ENCODE measurements at regions not wholly inside any gene's neighbourhood (a gene's known extent, or its start where the extent isn't known, plus 50 kb on each side); places are given as distances from the start of the nearest gene placed in this dataset.
A peak's percentile ranks its signal among the peaks of the same experiment; 100 is the strongest.
"Not testable (repeated sequence)": the region's sequence is repeated elsewhere in the genome, so short reads cannot be mapped to it uniquely, and the experiment has no call there.

- Mint-ChIP-seq H3K27me3 (peaks cover 3% of the 10 kb centered on the region), H3K9me3 (no peaks in the 10 kb centered on the region), H3K27ac (no peak overlapping the region), H3K4me1 (no peaks in the 10 kb centered on the region), H3K4me3 (no peak overlapping the region), H3K36me3 (no peaks in the 10 kb centered on the region)
- DNase-seq = no peak
Measured at GRCh38 chr12:28998662-28999120, 150.4 kb upstream of the FAR2 start.

- H3K4me1 Mint-ChIP-seq = no peaks in the 10 kb centered on the region
- no peak overlapping the region for H3K4me3 Mint-ChIP-seq
- no peaks in the 10 kb centered on the region for H3K36me3 Mint-ChIP-seq
- DNase-seq = no peak
- H3K27ac Mint-ChIP-seq = no peak overlapping the region
- peaks cover 4% of the 10 kb centered on the region for H3K9me3 Mint-ChIP-seq
- H3K27me3 Mint-ChIP-seq = peaks cover 3% of the 10 kb centered on the region
Measured at GRCh38 chr12:29004066-29004935, 144.8 kb upstream of the FAR2 start.

- Mint-ChIP-seq H3K27me3 (peaks cover 3% of the 10 kb centered on the region), H3K4me1 (no peaks in the 10 kb centered on the region), H3K9me3 (peaks cover 4% of the 10 kb centered on the region), H3K27ac (no peak overlapping the region), H3K36me3 (no peaks in the 10 kb centered on the region), H3K4me3 (no peak overlapping the region)
- no peak for DNase-seq
Measured at GRCh38 chr12:29004936-29005304, 144.2 kb upstream of the FAR2 start.

- H3K27me3 Mint-ChIP-seq = no peaks in the 10 kb centered on the region
- H3K4me3 Mint-ChIP-seq = no peak overlapping the region
- no peaks in the 10 kb centered on the region for H3K36me3 Mint-ChIP-seq
Measured at GRCh38 chr12:29008786-29009185, 140.3 kb upstream of the FAR2 start.

GRCh38 chr12:29012673-29013072 lies 136.4 kb upstream of the FAR2 start:
- no peak for DNase-seq
- H3K9me3 Mint-ChIP-seq = peaks cover 1% of the 10 kb centered on the region
- H3K27me3 Mint-ChIP-seq = no peaks in the 10 kb centered on the region
- H3K4me3 Mint-ChIP-seq = no peak overlapping the region
- H3K4me1 Mint-ChIP-seq = no peaks in the 10 kb centered on the region
- no peak overlapping the region for H3K27ac Mint-ChIP-seq
- no peaks in the 10 kb centered on the region for H3K36me3 Mint-ChIP-seq

More at GRCh38 chr12:29008786-29009185, 140.3 kb upstream of the FAR2 start:
- no peak for DNase-seq
- H3K9me3 Mint-ChIP-seq = peaks cover 4% of the 10 kb centered on the region
- no peak overlapping the region for H3K27ac Mint-ChIP-seq
- no peaks in the 10 kb centered on the region for H3K4me1 Mint-ChIP-seq

GRCh38 chr12:29017532-29017931 lies 131.5 kb upstream of the FAR2 start:
- not testable (repeated sequence) for H3K27ac Mint-ChIP-seq, H3K9me3 Mint-ChIP-seq, H3K4me1 Mint-ChIP-seq, DNase-seq, H3K27me3 Mint-ChIP-seq, H3K4me3 Mint-ChIP-seq, H3K36me3 Mint-ChIP-seq

GRCh38 chr12:29023436-29024076 lies 125.5 kb upstream of the FAR2 start:
- no peak for DNase-seq
- Mint-ChIP-seq H3K9me3 (peaks cover 1% of the 10 kb centered on the region), H3K27me3 (no peaks in the 10 kb centered on the region), H3K27ac (no peak overlapping the region), H3K4me1 (peaks cover 22% of the 10 kb centered on the region), H3K36me3 (no peaks in the 10 kb centered on the region), H3K4me3 (no peak overlapping the region)

- H3K4me3 Mint-ChIP-seq = no peak overlapping the region
- no peak for DNase-seq
- H3K36me3 Mint-ChIP-seq = no peaks in the 10 kb centered on the region
- no peaks in the 10 kb centered on the region for H3K27me3 Mint-ChIP-seq
- peaks cover 22% of the 10 kb centered on the region for H3K4me1 Mint-ChIP-seq
- peaks cover 1% of the 10 kb centered on the region for H3K9me3 Mint-ChIP-seq
- H3K27ac Mint-ChIP-seq = no peak overlapping the region
Measured at GRCh38 chr12:29024117-29024516, 125.0 kb upstream of the FAR2 start.

GRCh38 chr12:29025937-29026336 lies 123.1 kb upstream of the FAR2 start:
- peaks cover 22% of the 10 kb centered on the region for H3K4me1 Mint-ChIP-seq
- no peaks in the 10 kb centered on the region for H3K36me3 Mint-ChIP-seq
- H3K27me3 Mint-ChIP-seq = no peaks in the 10 kb centered on the region
- H3K9me3 Mint-ChIP-seq = peaks cover 1% of the 10 kb centered on the region
- DNase-seq = no peak
- H3K27ac Mint-ChIP-seq = no peak overlapping the region
- H3K4me3 Mint-ChIP-seq = no peak overlapping the region

GRCh38 chr12:29026419-29026818 lies 122.7 kb upstream of the FAR2 start:
- DNase-seq = peak; percentile 15
- H3K27me3 Mint-ChIP-seq = no peaks in the 10 kb centered on the region
- peaks cover 22% of the 10 kb centered on the region for H3K4me1 Mint-ChIP-seq
- peaks cover 1% of the 10 kb centered on the region for H3K9me3 Mint-ChIP-seq
- H3K27ac Mint-ChIP-seq = no peak overlapping the region
- H3K36me3 Mint-ChIP-seq = no peaks in the 10 kb centered on the region
- no peak overlapping the region for H3K4me3 Mint-ChIP-seq

- not testable (repeated sequence) for H3K9me3 Mint-ChIP-seq, DNase-seq, H3K36me3 Mint-ChIP-seq
Measured at GRCh38 chr12:29029484-29029883, 119.6 kb upstream of the FAR2 start.

GRCh38 chr12:29030006-29030405 lies 119.1 kb upstream of the FAR2 start:
- no peak for DNase-seq
- peaks cover 16% of the 10 kb centered on the region for H3K4me1 Mint-ChIP-seq

More at GRCh38 chr12:29029484-29029883, 119.6 kb upstream of the FAR2 start:
- peaks cover 16% of the 10 kb centered on the region for H3K4me1 Mint-ChIP-seq
- not testable (repeated sequence) for H3K4me3 Mint-ChIP-seq, H3K27ac Mint-ChIP-seq, H3K27me3 Mint-ChIP-seq

GRCh38 chr12:29032446-29032845 lies 116.6 kb upstream of the FAR2 start:
- H3K9me3 Mint-ChIP-seq = no peaks in the 10 kb centered on the region
- peaks cover 5% of the 10 kb centered on the region for H3K27me3 Mint-ChIP-seq
- no peak overlapping the region for H3K27ac Mint-ChIP-seq
- no peaks in the 10 kb centered on the region for H3K36me3 Mint-ChIP-seq
- DNase-seq = no peak
- no peak overlapping the region for H3K4me3 Mint-ChIP-seq
- no peaks in the 10 kb centered on the region for H3K4me1 Mint-ChIP-seq

More at GRCh38 chr12:29030006-29030405, 119.1 kb upstream of the FAR2 start:
- H3K4me3 Mint-ChIP-seq = no peak overlapping the region
- H3K27me3 Mint-ChIP-seq = peaks cover 5% of the 10 kb centered on the region
- H3K27ac Mint-ChIP-seq = no peak overlapping the region
- no peaks in the 10 kb centered on the region for H3K36me3 Mint-ChIP-seq
- H3K9me3 Mint-ChIP-seq = peaks cover 1% of the 10 kb centered on the region

GRCh38 chr12:29033519-29033918 lies 115.6 kb upstream of the FAR2 start:
- no peak for DNase-seq
- Mint-ChIP-seq H3K4me1 (no peaks in the 10 kb centered on the region), H3K27me3 (peaks cover 5% of the 10 kb centered on the region), H3K27ac (no peak overlapping the region), H3K4me3 (no peak overlapping the region), H3K9me3 (no peaks in the 10 kb centered on the region), H3K36me3 (no peaks in the 10 kb centered on the region)

- Mint-ChIP-seq H3K4me3 (no peak overlapping the region), H3K9me3 (no peaks in the 10 kb centered on the region), H3K27ac (no peak overlapping the region), H3K36me3 (no peaks in the 10 kb centered on the region), H3K4me1 (no peaks in the 10 kb centered on the region), H3K27me3 (peaks cover 5% of the 10 kb centered on the region)
- DNase-seq = no peak
Measured at GRCh38 chr12:29035112-29035511, 114.0 kb upstream of the FAR2 start.

GRCh38 chr12:29039013-29039412 lies 110.1 kb upstream of the FAR2 start:
- Mint-ChIP-seq H3K27ac (no peak overlapping the region), H3K36me3 (no peaks in the 10 kb centered on the region), H3K4me3 (no peak overlapping the region), H3K4me1 (no peaks in the 10 kb centered on the region), H3K9me3 (no peaks in the 10 kb centered on the region), H3K27me3 (peaks cover 3% of the 10 kb centered on the region)
- no peak for DNase-seq
